OCI-LY1 (cell line): ENCODE measurements at regions not wholly inside any gene's neighbourhood (a gene's known extent, or its start where the extent isn't known, plus 50 kb on each side); places are given as distances from the start of the nearest gene placed in this dataset.

Experiments used
- EZH2 ChIP-seq: fragments of 200-600 bp; sonication (generic), shearing (Covaris generic); IDR thresholded peaks from 2 replicates; pipeline ENCODE4 v1.8.0; 2017; ENCODE audit warnings: borderline replicate concordance, mixed run types, mild to moderate bottlenecking, antibody characterized with exemption, low read length, moderate library complexity, mixed read lengths
- TF ChIP-seq, protein P1 (sequence below): fragments of 200-600 bp; sonication (generic), shearing (Covaris generic); IDR thresholded peaks from 2 replicates; pipeline ENCODE4 v1.5.1; 2017; ENCODE audit warnings: mild to moderate bottlenecking, antibody characterized with exemption, low read length, moderate library complexity, mixed read lengths

- TF ChIP-seq, protein P1, sequence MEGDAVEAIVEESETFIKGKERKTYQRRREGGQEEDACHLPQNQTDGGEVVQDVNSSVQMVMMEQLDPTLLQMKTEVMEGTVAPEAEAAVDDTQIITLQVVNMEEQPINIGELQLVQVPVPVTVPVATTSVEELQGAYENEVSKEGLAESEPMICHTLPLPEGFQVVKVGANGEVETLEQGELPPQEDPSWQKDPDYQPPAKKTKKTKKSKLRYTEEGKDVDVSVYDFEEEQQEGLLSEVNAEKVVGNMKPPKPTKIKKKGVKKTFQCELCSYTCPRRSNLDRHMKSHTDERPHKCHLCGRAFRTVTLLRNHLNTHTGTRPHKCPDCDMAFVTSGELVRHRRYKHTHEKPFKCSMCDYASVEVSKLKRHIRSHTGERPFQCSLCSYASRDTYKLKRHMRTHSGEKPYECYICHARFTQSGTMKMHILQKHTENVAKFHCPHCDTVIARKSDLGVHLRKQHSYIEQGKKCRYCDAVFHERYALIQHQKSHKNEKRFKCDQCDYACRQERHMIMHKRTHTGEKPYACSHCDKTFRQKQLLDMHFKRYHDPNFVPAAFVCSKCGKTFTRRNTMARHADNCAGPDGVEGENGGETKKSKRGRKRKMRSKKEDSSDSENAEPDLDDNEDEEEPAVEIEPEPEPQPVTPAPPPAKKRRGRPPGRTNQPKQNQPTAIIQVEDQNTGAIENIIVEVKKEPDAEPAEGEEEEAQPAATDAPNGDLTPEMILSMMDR = no peak
- no peak for TF ChIP-seq EZH2
These were observed 104.9 kb upstream of the SOD1 start for GRCh38 chr21:31554511-31555022.
